ENCODE measurements at regions not wholly inside any gene's neighbourhood (a gene's known extent, or its start where the extent isn't known, plus 50 kb on each side); places are given as distances from the start of the nearest gene placed in this dataset.

DNA sequence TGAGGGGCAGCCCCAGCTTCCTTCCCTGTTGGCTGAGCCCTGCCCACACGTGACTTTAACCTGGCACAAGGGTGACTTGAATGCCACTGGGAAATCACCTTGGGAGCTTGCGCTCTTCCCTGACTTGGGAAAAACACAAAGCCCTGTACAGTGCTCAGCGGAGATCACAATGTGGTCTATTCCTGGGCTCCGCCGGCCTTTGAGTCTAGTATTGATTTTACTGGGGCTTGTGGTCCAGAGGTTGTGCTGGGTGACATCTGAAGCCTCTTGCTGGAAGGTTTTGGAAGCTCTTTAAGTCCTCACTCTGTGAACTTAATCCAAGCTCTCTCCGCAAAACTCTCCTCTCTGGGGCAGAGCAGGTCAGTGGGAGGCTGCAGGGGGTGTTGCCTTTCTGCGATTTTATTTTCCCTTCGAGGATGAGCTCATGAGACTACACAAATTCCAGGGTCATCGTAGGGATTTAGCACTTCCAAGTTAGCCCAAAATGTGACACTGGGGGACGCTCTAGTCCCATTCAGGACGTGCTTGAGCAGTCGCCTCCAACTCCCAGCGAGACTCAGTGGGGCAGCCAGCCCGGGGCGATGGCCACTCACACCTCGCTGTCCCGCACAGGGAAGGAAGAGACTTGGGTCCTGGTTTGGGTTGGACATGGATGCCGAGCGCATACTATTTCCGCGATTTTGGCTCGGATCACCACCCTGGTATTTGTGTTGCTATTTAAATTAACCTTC lies 291.9 kb upstream of the AJAP1 start:
- Mint-ChIP-seq H3K27me3 (peaks cover 2 to 17% of the 10 kb centered on the region in 2 donors), H3K9me3 (peaks cover 0 to 2% (median 0%) of the 10 kb centered on the region in 5 donors), H3K4me1 (no peaks in the 10 kb centered on the region), H3K4me3 (no peak overlapping the region), H3K36me3 (no peaks in the 10 kb centered on the region), H3K27ac (no peak overlapping the region)
- DNase-seq = no peak
- POLR2A ChIA-PET = no interaction called here
- Histone ChIP-seq H3K4me1 (ENCODE audit: insufficient read depth, low read length) (no peaks in the 10 kb centered on the region), H3K4me3 (ENCODE audit: low read length) (no peak overlapping the region), H3K36me3 (ENCODE audit: insufficient read depth, low read length) (no peaks in the 10 kb centered on the region), H3K27ac (ENCODE audit: low read depth, low read length) (no peak overlapping the region), H3K27me3 (ENCODE audit: insufficient read depth, low read length, poor library complexity, severe bottlenecking) (peaks cover 3% of the 10 kb centered on the region), H3K9me3 (ENCODE audit: low read length) (no peaks in the 10 kb centered on the region)
- CTCF ChIA-PET = no interaction called here

- H3K27me3 Mint-ChIP-seq = peaks cover 0 to 13% of the 10 kb centered on the region in 2 donors
- H3K4me3 Mint-ChIP-seq = no peak overlapping the region
- no peaks in the 10 kb centered on the region for H3K36me3 ChIP-seq (ENCODE audit: insufficient read depth, low read length)
- H3K9me3 Mint-ChIP-seq = peaks cover 0 to 2% (median 0%) of the 10 kb centered on the region in 5 donors
- no peak overlapping the region for H3K27ac ChIP-seq (ENCODE audit: low read depth, low read length)
- H3K27ac Mint-ChIP-seq = no peak overlapping the region
- no peaks in the 10 kb centered on the region for H3K4me1 Mint-ChIP-seq
- DNase-seq = no peak
- ChIA-PET POLR2A (no interaction called here), CTCF (no interaction called here)
- no peak overlapping the region for H3K4me3 ChIP-seq (ENCODE audit: low read length)
- peaks cover 3% of the 10 kb centered on the region for H3K27me3 ChIP-seq (ENCODE audit: insufficient read depth, low read length, poor library complexity, severe bottlenecking)
- H3K4me1 ChIP-seq (ENCODE audit: insufficient read depth, low read length) = no peaks in the 10 kb centered on the region
- no peaks in the 10 kb centered on the region for H3K36me3 Mint-ChIP-seq
- no peaks in the 10 kb centered on the region for H3K9me3 ChIP-seq (ENCODE audit: low read length)
Observed at GRCh38 chr1:4366091-4366490, 288.3 kb upstream of the AJAP1 start.

DNA sequence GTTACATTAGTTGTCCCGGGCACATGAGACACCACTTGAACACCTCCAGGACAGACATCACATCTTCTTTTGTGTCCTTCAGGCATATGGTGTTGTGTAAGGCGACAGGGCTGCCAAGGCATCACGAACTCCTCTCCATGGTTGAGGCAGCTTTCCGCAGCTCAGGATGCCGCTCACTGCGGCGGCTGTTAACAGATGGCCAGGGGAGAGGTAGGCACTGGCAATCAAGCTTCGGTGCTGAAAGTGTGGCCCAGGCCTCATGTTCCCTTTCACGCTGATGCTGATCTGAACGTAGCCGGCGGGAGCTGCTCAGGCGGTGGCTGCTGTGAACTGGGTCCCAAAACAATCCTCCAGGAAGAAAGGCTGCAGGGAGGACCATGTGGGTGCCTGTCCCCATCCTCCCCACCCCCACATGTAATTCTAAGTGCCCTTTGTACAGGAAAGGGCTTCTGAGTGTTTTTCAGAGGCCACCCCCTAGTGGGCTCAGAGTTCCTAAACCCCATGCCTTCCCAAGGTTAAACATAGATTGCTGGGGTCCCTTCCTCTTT lies 287.1 kb upstream of the AJAP1 start:
- no peak for DNase-seq
- Mint-ChIP-seq H3K9me3 (peaks cover 0 to 2% (median 0%) of the 10 kb centered on the region in 5 donors), H3K27ac (no peak overlapping the region), H3K4me3 (no peak overlapping the region), H3K36me3 (no peaks in the 10 kb centered on the region), H3K4me1 (no peaks in the 10 kb centered on the region), H3K27me3 (peaks cover 0 to 6% of the 10 kb centered on the region in 2 donors)
- no peak overlapping the region for H3K27ac ChIP-seq (ENCODE audit: low read depth, low read length)
- POLR2A ChIA-PET = no interaction called here
- no peaks in the 10 kb centered on the region for H3K36me3 ChIP-seq (ENCODE audit: insufficient read depth, low read length)
- H3K4me1 ChIP-seq (ENCODE audit: insufficient read depth, low read length) = no peaks in the 10 kb centered on the region
- no peak overlapping the region for H3K4me3 ChIP-seq (ENCODE audit: low read length)
- peaks cover 3% of the 10 kb centered on the region for H3K27me3 ChIP-seq (ENCODE audit: insufficient read depth, low read length, poor library complexity, severe bottlenecking)
- CTCF ChIA-PET = no interaction called here
- H3K9me3 ChIP-seq (ENCODE audit: low read length) = no peaks in the 10 kb centered on the region

DNA sequence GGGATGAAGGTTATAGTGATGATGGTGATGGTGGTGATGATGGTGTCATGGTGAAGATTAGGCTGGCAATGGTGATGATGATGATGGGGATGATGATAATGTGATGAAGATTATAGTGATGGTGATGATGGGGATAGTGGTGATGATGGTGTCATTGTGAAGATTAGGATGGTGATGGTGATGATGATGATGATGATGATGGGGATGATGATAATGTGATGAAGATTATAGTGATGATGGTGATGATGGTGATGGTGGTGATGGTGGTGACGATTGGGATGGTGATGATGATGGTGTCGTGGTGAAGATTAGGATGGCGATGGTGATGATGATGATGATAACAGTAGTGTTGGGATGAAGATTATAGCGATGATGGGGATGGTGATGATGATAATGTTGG lies 285.1 kb upstream of the AJAP1 start:
- no peak for DNase-seq
- H3K27me3 Mint-ChIP-seq = no peaks in the 10 kb centered on the region
- H3K27ac ChIP-seq (ENCODE audit: low read depth, low read length) = no peak overlapping the region
- H3K27me3 ChIP-seq (ENCODE audit: insufficient read depth, low read length, poor library complexity, severe bottlenecking) = no peaks in the 10 kb centered on the region
- no peak overlapping the region for H3K4me3 Mint-ChIP-seq
- CTCF ChIA-PET = no interaction called here
- H3K9me3 Mint-ChIP-seq = peaks cover 0 to 2% (median 0%) of the 10 kb centered on the region in 5 donors
- H3K4me3 ChIP-seq (ENCODE audit: low read length) = no peak overlapping the region
- no peaks in the 10 kb centered on the region for H3K9me3 ChIP-seq (ENCODE audit: low read length)
- H3K27ac Mint-ChIP-seq = no peak overlapping the region
- no peaks in the 10 kb centered on the region for H3K36me3 Mint-ChIP-seq
- no peaks in the 10 kb centered on the region for H3K4me1 Mint-ChIP-seq
- H3K4me1 ChIP-seq (ENCODE audit: insufficient read depth, low read length) = no peaks in the 10 kb centered on the region
- H3K36me3 ChIP-seq (ENCODE audit: insufficient read depth, low read length) = no peaks in the 10 kb centered on the region
- POLR2A ChIA-PET = no interaction called here

DNA sequence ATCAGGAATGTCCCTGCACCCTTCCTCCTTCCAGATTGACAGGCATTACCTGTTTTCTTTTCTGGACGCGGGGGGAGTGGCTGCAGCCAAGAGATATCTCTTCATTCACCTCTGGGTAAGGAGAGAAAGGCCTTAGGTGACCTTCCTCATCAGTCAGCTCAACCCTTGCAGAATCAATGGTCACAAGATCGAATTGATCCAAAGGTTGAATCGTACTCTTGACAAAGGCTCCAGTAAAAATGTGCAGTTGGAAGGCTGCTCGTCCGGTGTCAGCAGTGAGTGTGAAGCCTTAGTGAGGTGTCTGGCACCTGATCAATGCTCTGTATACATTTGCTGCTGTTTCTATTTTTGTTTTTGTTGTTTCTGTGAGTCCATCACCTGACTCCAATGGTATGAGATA lies 282.6 kb upstream of the AJAP1 start:
- Histone ChIP-seq H3K27ac (ENCODE audit: low read depth, low read length) (no peak overlapping the region), H3K9me3 (ENCODE audit: low read length) (no peaks in the 10 kb centered on the region), H3K4me3 (ENCODE audit: low read length) (no peak overlapping the region), H3K27me3 (ENCODE audit: insufficient read depth, low read length, poor library complexity, severe bottlenecking) (no peaks in the 10 kb centered on the region), H3K36me3 (ENCODE audit: insufficient read depth, low read length) (no peaks in the 10 kb centered on the region), H3K4me1 (ENCODE audit: insufficient read depth, low read length) (no peaks in the 10 kb centered on the region)
- Mint-ChIP-seq H3K27ac (no peak overlapping the region), H3K36me3 (no peaks in the 10 kb centered on the region), H3K9me3 (no peaks in the 10 kb centered on the region), H3K4me1 (no peaks in the 10 kb centered on the region), H3K4me3 (no peak overlapping the region), H3K27me3 (peaks cover 5 to 9% of the 10 kb centered on the region in 2 donors)
- no peak for DNase-seq
- ChIA-PET POLR2A (no interaction called here), CTCF (no interaction called here)

DNA sequence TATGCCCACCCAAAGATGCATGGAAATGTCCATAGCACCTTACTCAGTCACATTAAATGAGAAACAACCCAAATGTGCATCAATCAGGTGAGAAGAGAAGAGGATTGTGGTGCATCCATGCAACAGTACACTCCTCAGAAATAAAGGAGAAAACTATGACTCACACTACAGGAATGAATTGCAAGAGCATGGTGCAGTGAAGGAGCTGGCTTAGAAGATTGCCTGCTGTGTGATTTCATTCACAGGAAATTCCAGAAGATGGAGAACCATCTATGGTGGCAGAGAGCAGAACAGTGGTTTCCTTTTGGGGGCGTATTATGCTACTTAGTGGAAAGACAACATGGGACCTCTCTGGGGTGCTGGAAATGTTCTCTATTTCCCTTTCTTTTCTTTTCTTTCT lies 278.6 kb upstream of the AJAP1 start:
- CTCF ChIA-PET = no interaction called here

GRCh38 chr1:4379451-4380175 lies 274.8 kb upstream of the AJAP1 start:
- Mint-ChIP-seq H3K36me3 (peaks cover 0 to 2% (median 0%) of the 10 kb centered on the region in 3 donors), H3K9me3 (peaks cover 5 to 28% (median 19%) of the 10 kb centered on the region in 5 donors), H3K27ac (peak overlapping the region in 5 of 8 donors; percentile 25 to 73 (median 60)), H3K4me1 (peaks cover 0 to 8% (median 4%) of the 10 kb centered on the region in 3 donors), H3K27me3 (peaks cover 10 to 13% of the 10 kb centered on the region in 2 donors), H3K4me3 (peak overlapping the region in 3 of 7 donors; percentile 13 to 57 (median 17))
- H3K4me3 ChIP-seq (ENCODE audit: low read length) = no peak overlapping the region
- CTCF ChIA-PET = no interaction called here
- POLR2A ChIA-PET = no interaction called here
- H3K9me3 ChIP-seq (ENCODE audit: low read length) = no peaks in the 10 kb centered on the region
- peaks cover 4% of the 10 kb centered on the region for H3K4me1 ChIP-seq (ENCODE audit: insufficient read depth, low read length)
- H3K36me3 ChIP-seq (ENCODE audit: insufficient read depth, low read length) = no peaks in the 10 kb centered on the region
- H3K27ac ChIP-seq (ENCODE audit: low read depth, low read length) = no peak overlapping the region
- no peaks in the 10 kb centered on the region for H3K27me3 ChIP-seq (ENCODE audit: insufficient read depth, low read length, poor library complexity, severe bottlenecking)
- DNase-seq = no peak

More for the DNA sequence above, 278.6 kb upstream of the AJAP1 start:
- no peaks in the 10 kb centered on the region for H3K36me3 Mint-ChIP-seq
- H3K4me3 Mint-ChIP-seq = no peak overlapping the region
- peaks cover 3 to 11% (median 5%) of the 10 kb centered on the region in 5 donors for H3K9me3 Mint-ChIP-seq
- no peak for DNase-seq
- H3K27ac Mint-ChIP-seq = no peak overlapping the region
- H3K27me3 Mint-ChIP-seq = peaks cover 8 to 9% of the 10 kb centered on the region in 2 donors
- Histone ChIP-seq H3K4me3 (ENCODE audit: low read length) (no peak overlapping the region), H3K4me1 (ENCODE audit: insufficient read depth, low read length) (peaks cover 4% of the 10 kb centered on the region), H3K27ac (ENCODE audit: low read depth, low read length) (no peak overlapping the region), H3K36me3 (ENCODE audit: insufficient read depth, low read length) (no peaks in the 10 kb centered on the region), H3K9me3 (ENCODE audit: low read length) (no peaks in the 10 kb centered on the region), H3K27me3 (ENCODE audit: insufficient read depth, low read length, poor library complexity, severe bottlenecking) (no peaks in the 10 kb centered on the region)
- peaks cover 0 to 8% (median 4%) of the 10 kb centered on the region in 3 donors for H3K4me1 Mint-ChIP-seq
- POLR2A ChIA-PET = no interaction called here

DNA sequence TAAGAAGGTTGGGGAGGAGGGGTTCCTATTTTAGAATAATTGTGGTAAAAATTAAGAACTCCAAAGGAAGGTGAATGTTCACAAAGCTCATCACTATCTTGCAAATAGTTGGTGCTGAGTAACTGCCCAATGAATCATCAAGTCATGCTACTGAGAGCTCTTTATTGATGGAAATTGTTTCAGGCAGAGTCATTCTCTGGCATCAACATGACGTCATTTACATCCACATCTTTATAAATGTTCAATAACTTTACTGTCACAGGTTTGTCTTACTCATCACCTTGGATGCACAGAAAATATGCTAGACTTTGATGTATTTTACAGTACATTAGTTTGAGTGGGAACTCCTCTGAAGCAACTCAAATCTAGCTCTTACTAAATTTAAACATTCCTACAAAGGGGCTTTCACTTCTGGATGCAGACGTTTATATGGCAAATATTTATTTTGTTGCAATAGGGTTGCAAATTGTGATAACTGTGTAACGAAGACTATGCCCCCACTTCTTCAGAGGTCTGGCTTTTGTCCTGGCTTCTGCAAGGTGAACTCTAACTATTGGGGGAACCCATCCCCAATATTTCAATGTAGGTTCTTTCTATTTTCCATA lies 273.7 kb upstream of the AJAP1 start:
- Mint-ChIP-seq H3K4me1 (peaks cover 0 to 8% (median 4%) of the 10 kb centered on the region in 3 donors), H3K9me3 (peaks cover 5 to 28% (median 19%) of the 10 kb centered on the region in 5 donors), H3K4me3 (no peak overlapping the region), H3K27ac (no peak overlapping the region), H3K27me3 (peaks cover 10 to 14% of the 10 kb centered on the region in 2 donors), H3K36me3 (peaks cover 0 to 2% (median 0%) of the 10 kb centered on the region in 3 donors)
- Histone ChIP-seq H3K9me3 (ENCODE audit: low read length) (no peaks in the 10 kb centered on the region), H3K36me3 (ENCODE audit: insufficient read depth, low read length) (no peaks in the 10 kb centered on the region), H3K27me3 (ENCODE audit: insufficient read depth, low read length, poor library complexity, severe bottlenecking) (no peaks in the 10 kb centered on the region), H3K4me3 (ENCODE audit: low read length) (no peak overlapping the region), H3K27ac (ENCODE audit: low read depth, low read length) (no peak overlapping the region), H3K4me1 (ENCODE audit: insufficient read depth, low read length) (peaks cover 4% of the 10 kb centered on the region)
- no peak for DNase-seq
- CTCF ChIA-PET = no interaction called here
- POLR2A ChIA-PET = no interaction called here

Measured in CD8-positive, alpha-beta memory T cell (primary cell).